ENCODE measurements at regions not wholly inside any gene's neighbourhood (a gene's known extent, or its start where the extent isn't known, plus 50 kb on each side); places are given as distances from the start of the nearest gene placed in this dataset.

DNA sequence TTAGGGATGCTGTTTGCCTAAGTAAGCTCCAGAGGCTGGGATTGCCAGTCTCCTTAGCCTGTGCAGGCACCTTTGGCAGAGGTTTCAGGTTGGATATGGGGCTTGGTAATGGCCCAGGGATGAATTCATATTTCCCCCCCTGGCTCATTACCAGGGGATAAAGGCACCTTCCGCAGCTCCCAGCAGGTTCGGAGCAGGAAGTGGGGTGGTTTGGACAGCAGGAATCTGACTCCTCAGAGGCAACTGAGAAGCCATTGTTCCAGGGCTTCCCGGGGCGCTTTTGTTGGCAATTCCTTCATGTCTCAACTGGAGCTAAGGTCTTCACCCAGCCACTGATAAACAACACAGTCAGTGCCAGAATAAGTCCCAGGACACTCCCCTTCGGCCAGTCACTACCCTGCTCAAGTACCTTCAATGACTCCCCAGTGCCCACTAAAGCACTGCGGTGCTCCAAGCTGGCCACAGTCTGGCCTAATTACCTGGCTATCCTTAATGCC lies 85.3 kb upstream of the SLC6A6 start:
- H3K4me3 ChIP-seq (ENCODE audit: low read depth, low read length), result no peak overlapping the region
- DNase-seq (ENCODE audit: low read depth), result no peak
- TF ChIP-seq, protein P1, sequence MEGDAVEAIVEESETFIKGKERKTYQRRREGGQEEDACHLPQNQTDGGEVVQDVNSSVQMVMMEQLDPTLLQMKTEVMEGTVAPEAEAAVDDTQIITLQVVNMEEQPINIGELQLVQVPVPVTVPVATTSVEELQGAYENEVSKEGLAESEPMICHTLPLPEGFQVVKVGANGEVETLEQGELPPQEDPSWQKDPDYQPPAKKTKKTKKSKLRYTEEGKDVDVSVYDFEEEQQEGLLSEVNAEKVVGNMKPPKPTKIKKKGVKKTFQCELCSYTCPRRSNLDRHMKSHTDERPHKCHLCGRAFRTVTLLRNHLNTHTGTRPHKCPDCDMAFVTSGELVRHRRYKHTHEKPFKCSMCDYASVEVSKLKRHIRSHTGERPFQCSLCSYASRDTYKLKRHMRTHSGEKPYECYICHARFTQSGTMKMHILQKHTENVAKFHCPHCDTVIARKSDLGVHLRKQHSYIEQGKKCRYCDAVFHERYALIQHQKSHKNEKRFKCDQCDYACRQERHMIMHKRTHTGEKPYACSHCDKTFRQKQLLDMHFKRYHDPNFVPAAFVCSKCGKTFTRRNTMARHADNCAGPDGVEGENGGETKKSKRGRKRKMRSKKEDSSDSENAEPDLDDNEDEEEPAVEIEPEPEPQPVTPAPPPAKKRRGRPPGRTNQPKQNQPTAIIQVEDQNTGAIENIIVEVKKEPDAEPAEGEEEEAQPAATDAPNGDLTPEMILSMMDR (IDR thresholded peaks at IDR 0.05; ENCODE audit: insufficient read depth, low read depth, low read length), result no peak

DNA sequence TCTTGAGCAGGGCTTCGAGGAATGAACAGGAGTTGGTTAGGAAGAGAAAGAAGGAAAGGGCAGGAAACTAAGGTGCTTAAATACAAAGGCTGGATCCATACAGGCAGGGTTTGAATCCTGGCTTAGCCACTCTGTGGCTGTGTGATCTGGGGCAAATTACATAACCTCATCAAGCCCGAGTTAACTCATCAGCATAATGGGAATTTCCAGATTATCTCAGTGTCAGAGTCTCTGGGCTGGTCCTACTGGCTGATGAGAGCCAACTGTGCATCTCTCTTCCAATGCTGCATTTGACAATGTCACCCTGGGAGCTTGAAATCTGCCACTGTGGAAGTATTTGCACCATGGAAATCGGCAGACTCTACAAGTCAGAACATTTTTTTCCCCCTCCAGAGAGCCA lies 83.8 kb upstream of the SLC6A6 start:
- H3K4me3 ChIP-seq (ENCODE audit: low read depth, low read length), result no peak overlapping the region
- TF ChIP-seq, protein P1 (IDR thresholded peaks at IDR 0.05; ENCODE audit: insufficient read depth, low read depth, low read length), result no peak
- DNase-seq (ENCODE audit: low read depth), result no peak

DNA sequence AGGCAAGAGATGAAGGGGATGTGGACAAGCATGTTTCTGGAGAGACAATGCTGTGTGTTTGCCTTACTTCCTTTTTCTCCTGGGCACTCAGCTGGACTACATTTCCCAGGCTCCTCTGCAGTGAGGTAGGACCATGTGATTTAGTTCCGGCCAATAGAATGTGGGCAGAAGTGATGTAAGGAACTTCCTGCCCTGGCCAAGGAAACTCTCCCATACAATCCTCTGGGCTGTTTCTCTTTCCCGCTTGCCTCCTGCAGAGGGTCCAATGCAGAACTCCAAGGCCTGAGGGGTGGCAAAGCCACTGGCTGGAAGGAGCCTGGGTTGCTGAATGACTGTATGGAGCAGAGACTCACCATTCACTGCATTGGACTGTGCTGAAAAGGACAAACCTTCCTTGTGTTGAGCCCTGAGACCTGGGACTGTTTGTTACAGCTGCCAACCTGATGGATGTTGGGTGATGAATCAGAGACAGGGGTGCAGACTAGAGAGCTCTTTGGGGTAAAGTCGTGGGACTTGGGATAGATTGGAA lies 82.7 kb upstream of the SLC6A6 start:
- TF ChIP-seq, protein P1 (IDR thresholded peaks at IDR 0.05; ENCODE audit: insufficient read depth, low read depth, low read length), result no peak
- H3K4me3 ChIP-seq (ENCODE audit: low read depth, low read length), result no peak overlapping the region
- peak; percentile 68 for DNase-seq (ENCODE audit: low read depth)

DNA sequence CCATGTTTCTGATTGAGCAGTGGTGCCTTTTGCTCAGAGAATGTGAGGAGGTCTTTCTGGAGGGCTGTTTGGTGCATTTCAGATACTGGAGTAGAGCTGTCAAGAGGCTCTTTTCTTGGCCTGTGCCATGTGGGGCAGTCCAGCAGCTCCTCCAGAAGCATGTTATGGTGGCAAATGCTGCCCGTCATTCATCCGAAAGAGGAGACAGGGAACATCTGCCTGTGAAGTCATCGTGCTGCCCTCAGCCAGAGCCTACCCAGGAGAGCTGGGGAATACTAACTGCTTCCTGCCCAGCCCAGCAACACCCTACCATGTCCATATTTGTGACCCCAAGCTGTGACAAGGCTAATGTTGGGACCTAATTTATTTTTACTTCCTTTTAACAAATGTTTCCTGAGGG lies 82.2 kb upstream of the SLC6A6 start:
- no peak overlapping the region for H3K4me3 ChIP-seq (ENCODE audit: low read depth, low read length)
- TF ChIP-seq, protein P1 (IDR thresholded peaks at IDR 0.05; ENCODE audit: insufficient read depth, low read depth, low read length), result no peak
- no peak for DNase-seq (ENCODE audit: low read depth)

DNA sequence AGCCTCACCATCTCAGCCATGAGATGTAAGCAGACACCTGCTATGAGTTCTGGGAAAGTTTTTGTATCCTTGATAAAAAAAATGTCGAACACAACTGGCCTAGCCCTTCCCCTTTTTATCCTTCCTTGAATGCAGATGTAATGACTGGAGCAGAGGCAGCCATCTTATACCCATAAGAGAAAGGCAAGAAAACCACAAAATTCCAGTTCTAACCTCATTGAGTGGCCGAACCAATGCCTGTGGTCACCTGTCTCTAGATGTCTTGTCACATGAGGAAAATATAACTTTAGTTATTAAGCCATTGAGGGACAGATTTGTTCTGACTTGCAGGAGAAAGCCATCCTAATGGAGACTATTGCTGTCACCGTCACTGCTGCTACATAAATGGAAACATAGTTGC lies 80.4 kb upstream of the SLC6A6 start:
- no peak overlapping the region for H3K4me3 ChIP-seq (ENCODE audit: low read depth, low read length)
- DNase-seq (ENCODE audit: low read depth), result no peak
- TF ChIP-seq, protein P1 (IDR thresholded peaks at IDR 0.05; ENCODE audit: insufficient read depth, low read depth, low read length), result no peak

DNA sequence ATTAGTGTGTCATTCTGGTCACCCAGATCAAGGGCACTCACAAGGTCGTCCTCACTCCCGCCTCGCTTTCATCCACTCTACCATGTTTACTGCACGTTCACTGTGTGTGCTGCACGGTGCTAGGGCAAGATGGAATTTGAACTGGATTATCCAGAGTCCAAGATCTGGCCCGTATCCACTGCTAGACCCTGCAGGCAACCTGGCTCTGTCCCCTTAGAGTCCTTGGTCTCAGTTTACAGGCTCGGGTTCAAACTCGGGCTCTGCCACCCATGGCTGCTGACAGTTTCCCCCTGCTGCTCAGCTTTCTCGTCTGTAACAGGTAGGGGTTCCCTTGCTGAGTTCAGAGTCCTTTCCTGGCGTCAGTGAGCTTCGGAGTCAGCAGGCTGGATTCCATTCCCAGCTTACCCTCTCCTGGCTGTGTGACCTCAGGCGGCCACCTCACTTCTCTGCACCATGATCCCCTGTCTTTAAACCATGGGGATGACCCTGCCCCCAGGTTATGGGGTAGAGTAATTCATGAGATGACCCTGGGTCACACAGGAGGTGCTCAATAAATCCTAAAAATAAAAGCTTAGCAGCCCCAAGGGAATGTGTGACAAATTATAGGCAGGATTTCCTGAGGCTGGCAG lies 79.6 kb upstream of the SLC6A6 start:
- H3K4me3 ChIP-seq (ENCODE audit: low read depth, low read length), result no peak overlapping the region
- TF ChIP-seq, protein P1 (IDR thresholded peaks at IDR 0.05; ENCODE audit: insufficient read depth, low read depth, low read length), result no peak
- DNase-seq (ENCODE audit: low read depth), result no peak

Data from fibroblast of villous mesenchyme (primary cell).